ENCODE measurements at regions not wholly inside any gene's neighbourhood (a gene's known extent, or its start where the extent isn't known, plus 50 kb on each side); places are given as distances from the start of the nearest gene placed in this dataset.

DNA sequence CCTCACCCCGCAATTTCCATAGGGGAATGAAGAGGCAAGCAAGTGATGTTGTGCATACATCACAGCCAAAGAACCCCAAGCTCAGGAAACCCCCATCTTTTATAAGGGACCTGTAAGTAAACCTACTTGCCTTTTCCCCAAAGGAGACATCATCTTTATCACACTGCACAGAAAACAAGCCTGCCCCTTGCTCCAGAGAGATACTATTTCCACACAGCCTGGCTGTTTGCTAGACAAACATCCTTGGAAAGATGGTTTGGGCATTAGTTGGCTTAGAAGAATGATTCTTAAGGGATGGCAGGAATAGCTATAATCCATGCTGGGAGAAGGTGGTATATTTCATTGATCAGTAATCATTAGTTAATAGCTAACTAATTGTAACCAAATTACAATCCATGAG is 123.7 kb upstream of the SEC61G start:
- no peak for TF ChIP-seq POLR2A (IDR thresholded peaks at IDR 0.05)
- no peak for TF ChIP-seq EP300 (IDR thresholded peaks at IDR 0.05)
